ENCODE measurements at regions not wholly inside any gene's neighbourhood (a gene's known extent, or its start where the extent isn't known, plus 50 kb on each side); places are given as distances from the start of the nearest gene placed in this dataset.

DNA sequence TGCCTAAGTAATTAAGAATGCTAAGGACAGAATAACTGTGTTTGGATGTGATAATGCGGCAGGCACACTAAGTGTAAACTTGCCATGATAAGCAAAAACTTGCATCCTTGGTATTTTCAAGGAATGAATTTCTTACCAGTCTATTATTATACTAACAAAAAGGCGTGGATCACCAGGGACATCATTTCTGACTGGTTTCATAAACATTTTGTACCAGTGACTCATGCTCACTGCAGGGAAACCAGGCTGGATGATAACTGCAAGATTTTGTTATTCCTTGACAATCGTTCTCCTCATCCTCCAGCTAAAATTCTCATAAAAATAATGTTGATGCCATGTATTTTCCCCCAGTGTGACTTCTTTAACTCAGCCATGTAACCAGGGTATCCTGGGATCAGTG, 289.5 kb downstream of the CDCA7 start:
- TF ChIP-seq, protein P1, sequence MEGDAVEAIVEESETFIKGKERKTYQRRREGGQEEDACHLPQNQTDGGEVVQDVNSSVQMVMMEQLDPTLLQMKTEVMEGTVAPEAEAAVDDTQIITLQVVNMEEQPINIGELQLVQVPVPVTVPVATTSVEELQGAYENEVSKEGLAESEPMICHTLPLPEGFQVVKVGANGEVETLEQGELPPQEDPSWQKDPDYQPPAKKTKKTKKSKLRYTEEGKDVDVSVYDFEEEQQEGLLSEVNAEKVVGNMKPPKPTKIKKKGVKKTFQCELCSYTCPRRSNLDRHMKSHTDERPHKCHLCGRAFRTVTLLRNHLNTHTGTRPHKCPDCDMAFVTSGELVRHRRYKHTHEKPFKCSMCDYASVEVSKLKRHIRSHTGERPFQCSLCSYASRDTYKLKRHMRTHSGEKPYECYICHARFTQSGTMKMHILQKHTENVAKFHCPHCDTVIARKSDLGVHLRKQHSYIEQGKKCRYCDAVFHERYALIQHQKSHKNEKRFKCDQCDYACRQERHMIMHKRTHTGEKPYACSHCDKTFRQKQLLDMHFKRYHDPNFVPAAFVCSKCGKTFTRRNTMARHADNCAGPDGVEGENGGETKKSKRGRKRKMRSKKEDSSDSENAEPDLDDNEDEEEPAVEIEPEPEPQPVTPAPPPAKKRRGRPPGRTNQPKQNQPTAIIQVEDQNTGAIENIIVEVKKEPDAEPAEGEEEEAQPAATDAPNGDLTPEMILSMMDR (IDR thresholded peaks at IDR 0.05; ENCODE audit: low read depth, low read length): no peak
- no peak for TF ChIP-seq MYC (IDR thresholded peaks at IDR 0.05; ENCODE audit: low read depth, low read length)
- no peak for TF ChIP-seq POLR2A (IDR thresholded peaks at IDR 0.05; ENCODE audit: extremely low read depth, insufficient read length)

All from NB4 (cell line).